GM21367 (cell line): ENCODE measurements at regions not wholly inside any gene's neighbourhood (a gene's known extent, or its start where the extent isn't known, plus 50 kb on each side); places are given as distances from the start of the nearest gene placed in this dataset.

ENCODE experiments used
- ATAC-seq: cut with Tn5 transposase; IDR thresholded peaks from one replicate; pipeline ENCODE4 v1.9.1; 2021; ENCODE audit not compliant: unreplicated experiment

- ATAC-seq: no peak
Measured at GRCh38 chr13:105957769-105958438, 577.6 kb downstream of the EFNB2 start.

GRCh38 chr13:105956921-105957320 lies 578.5 kb downstream of the EFNB2 start:
- no peak for ATAC-seq

- ATAC-seq: no peak
Measured at GRCh38 chr13:105952973-105953290, 582.5 kb downstream of the EFNB2 start.

GRCh38 chr13:105952233-105952972 lies 583.1 kb downstream of the EFNB2 start:
- no peak for ATAC-seq

GRCh38 chr13:105948143-105948542 lies 587.3 kb downstream of the EFNB2 start:
- ATAC-seq: no peak

GRCh38 chr13:105940882-105941281 lies 594.6 kb downstream of the EFNB2 start:
- ATAC-seq: no peak

- no peak for ATAC-seq
Measured at GRCh38 chr13:105937451-105937850, 598.0 kb downstream of the EFNB2 start.

- no peak for ATAC-seq
Measured at GRCh38 chr13:105936816-105937215, 598.6 kb downstream of the EFNB2 start.

- no peak for ATAC-seq
Measured at GRCh38 chr13:105929505-105929904, 606.0 kb downstream of the EFNB2 start.

GRCh38 chr13:105928901-105929300 lies 606.6 kb downstream of the EFNB2 start:
- ATAC-seq: no peak

GRCh38 chr13:105928048-105928447 lies 607.4 kb downstream of the EFNB2 start:
- ATAC-seq: no peak

- ATAC-seq: no peak
Measured at GRCh38 chr13:105925496-105925895, 610.0 kb downstream of the EFNB2 start.

GRCh38 chr13:105921711-105922110 lies 613.8 kb downstream of the EFNB2 start:
- ATAC-seq: no peak

- no peak for ATAC-seq
Measured at GRCh38 chr13:105920370-105920769, 615.1 kb downstream of the EFNB2 start.

GRCh38 chr13:105918842-105919741 lies 616.4 kb downstream of the EFNB2 start:
- no peak for ATAC-seq

GRCh38 chr13:105915146-105915850 lies 620.2 kb downstream of the EFNB2 start:
- ATAC-seq: no peak

GRCh38 chr13:105914291-105915036 lies 621.0 kb downstream of the EFNB2 start:
- ATAC-seq: no peak

- no peak for ATAC-seq
Measured at GRCh38 chr13:105908586-105908985, 626.9 kb downstream of the EFNB2 start.

GRCh38 chr13:105907319-105908019 lies 628.0 kb downstream of the EFNB2 start:
- no peak for ATAC-seq

GRCh38 chr13:105906746-105907145 lies 628.7 kb downstream of the EFNB2 start:
- ATAC-seq: no peak
